ENCODE measurements at regions not wholly inside any gene's neighbourhood (a gene's known extent, or its start where the extent isn't known, plus 50 kb on each side); places are given as distances from the start of the nearest gene placed in this dataset.

DNA sequence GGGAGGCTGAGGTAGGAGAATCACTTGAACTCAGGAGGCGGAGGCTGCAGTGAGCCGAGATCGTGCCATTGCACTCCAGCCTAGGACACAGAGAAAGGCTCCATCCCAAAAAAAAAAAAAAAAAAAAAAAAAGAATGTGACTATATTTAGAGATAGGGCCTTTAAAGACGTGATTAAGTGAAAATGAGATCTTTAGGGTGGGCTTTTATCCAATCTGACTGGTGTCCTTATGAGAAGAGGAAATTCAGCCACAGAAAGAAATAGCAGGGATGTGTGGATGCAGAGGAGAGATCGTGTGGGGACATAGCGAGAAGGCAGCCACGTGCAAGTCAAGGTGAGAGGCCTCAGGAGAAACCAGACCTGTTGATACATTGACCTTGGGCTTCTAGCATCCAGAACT lies 69.9 kb upstream of the ACSL3 start:
- no peaks in the 10 kb centered on the region for H3K27me3 ChIP-seq (ENCODE audit: insufficient read depth, low read length)
- peak overlapping the region in 1 of 8 donors; percentile 47 for H3K4me3 Mint-ChIP-seq
- no peak for DNase-seq
- no peaks in the 10 kb centered on the region for H3K9me3 Mint-ChIP-seq
- H3K36me3 ChIP-seq (ENCODE audit: insufficient read depth, low read length) = no peaks in the 10 kb centered on the region
- H3K4me1 ChIP-seq (ENCODE audit: insufficient read depth, low read length) = peaks cover 14% of the 10 kb centered on the region
- intact Hi-C loops (cut with micrococcal nuclease) = no loop called here
- peak overlapping the region in 1 of 7 donors; percentile 5 for H3K27ac Mint-ChIP-seq
- no peaks in the 10 kb centered on the region for H3K27me3 Mint-ChIP-seq
- H3K36me3 Mint-ChIP-seq = no peaks in the 10 kb centered on the region
- H3K9me3 ChIP-seq (ENCODE audit: control insufficient read depth in 1 of 2, low read length in 2 of 2) = no peaks in the 10 kb centered on the region
- CTCF ChIA-PET (ENCODE audit: partially characterized antibody) = no interaction called here
- H3K27ac ChIP-seq (ENCODE audit: low read depth, low read length) = no peak overlapping the region
- POLR2A ChIA-PET (ENCODE audit: partially characterized antibody) = no interaction called here
- no peak overlapping the region for H3K4me3 ChIP-seq (ENCODE audit: low read length in 2 of 2)
- peaks cover 7 to 12% (median 11%) of the 10 kb centered on the region in 4 donors for H3K4me1 Mint-ChIP-seq

DNA sequence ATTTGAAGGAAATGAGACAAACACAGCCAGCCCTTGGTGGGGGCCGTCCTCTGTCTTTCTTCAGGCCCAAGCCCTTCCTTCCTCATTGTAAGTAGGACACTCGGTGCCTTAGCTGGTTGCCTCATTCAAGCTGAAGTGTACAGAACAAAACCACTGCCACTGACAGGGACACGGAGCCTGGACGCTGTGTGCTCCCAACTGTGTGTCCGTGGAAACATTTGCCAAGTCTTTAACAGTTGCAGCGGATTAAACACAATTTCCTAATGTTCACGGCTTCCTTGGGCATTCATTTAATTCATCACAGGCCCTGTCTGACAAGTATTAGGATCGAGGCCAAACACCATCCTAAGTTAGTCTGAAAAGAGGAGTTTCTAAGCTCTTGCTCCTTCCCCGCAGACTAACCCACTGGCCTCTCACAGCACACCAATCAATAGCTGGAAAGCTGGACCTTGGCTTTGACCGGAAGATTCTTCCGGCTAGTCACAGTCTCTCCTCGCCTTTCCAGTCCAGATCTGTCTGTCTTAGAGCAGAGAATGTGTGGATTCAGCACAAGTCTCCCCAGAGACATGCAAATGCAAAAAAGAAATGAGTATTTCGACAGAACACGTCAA lies 68.7 kb upstream of the ACSL3 start:
- CTCF ChIA-PET (ENCODE audit: partially characterized antibody) = no interaction called here
- H3K27ac ChIP-seq (ENCODE audit: low read depth, low read length) = no peak overlapping the region
- intact Hi-C loops (cut with micrococcal nuclease) = no loop called here

DNA sequence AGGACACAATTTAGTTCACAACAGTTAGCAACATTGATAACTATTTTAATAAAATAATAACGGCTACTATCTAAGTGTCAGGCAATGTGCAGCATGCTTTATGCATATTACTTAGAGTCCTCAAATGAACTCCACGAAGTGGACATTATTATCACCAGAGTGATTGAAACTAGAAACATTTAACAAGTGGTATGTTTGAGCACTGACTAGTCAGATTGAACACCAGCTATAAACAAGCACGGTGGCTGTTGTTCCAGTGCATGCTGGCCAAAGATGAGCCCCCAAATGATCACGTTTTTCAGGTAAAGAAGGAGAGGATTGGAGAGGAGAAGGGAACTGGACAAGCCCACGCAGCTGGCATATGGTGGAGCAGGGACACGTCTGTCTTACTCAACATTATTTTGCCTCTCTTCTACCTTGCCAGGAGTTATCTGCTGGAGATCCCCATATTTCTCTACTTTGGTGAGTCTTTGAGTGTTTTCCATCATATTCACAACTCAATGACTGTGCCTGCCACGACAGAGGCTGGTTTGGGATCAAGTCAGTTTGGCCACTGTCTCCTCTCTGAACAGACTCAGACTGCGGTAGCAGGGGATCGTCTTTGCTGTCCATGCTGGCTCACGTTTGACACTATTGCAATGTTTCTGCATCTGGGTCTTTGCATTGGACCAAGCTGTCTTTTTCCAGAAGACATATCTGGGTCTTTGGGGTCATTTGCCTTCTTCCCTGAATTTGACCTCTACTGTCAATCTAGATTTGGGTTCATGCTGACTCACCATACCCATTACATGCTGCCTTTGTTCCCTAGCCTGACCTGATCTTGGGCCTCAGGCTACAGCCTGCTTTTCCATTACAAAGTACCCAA lies 66.0 kb upstream of the ACSL3 start:
- Histone ChIP-seq H3K36me3 (ENCODE audit: insufficient read depth, low read length) (no peaks in the 10 kb centered on the region), H3K27me3 (ENCODE audit: insufficient read depth, low read length) (no peaks in the 10 kb centered on the region), H3K4me1 (ENCODE audit: insufficient read depth, low read length) (peaks cover 4% of the 10 kb centered on the region), H3K27ac (ENCODE audit: low read depth, low read length) (no peak overlapping the region), H3K4me3 (ENCODE audit: low read length in 2 of 2) (no peak overlapping the region), H3K9me3 (ENCODE audit: control insufficient read depth in 1 of 2, low read length in 2 of 2) (no peaks in the 10 kb centered on the region)
- no peak for DNase-seq
- no peak overlapping the region for H3K27ac Mint-ChIP-seq
- H3K36me3 Mint-ChIP-seq = no peaks in the 10 kb centered on the region
- ChIA-PET POLR2A (ENCODE audit: partially characterized antibody) (no interaction called here), CTCF (ENCODE audit: partially characterized antibody) (interaction anchor here (1.7 kb wide), 1 partner anchor 7 kb away, joined by 5 read pairs; no protein-coding TSS in a partner anchor)
- intact Hi-C loops (cut with micrococcal nuclease) = loop anchor here (5.0 kb wide), 1 partner anchor 107 kb away; no protein-coding TSS in a partner anchor
- no peaks in the 10 kb centered on the region for H3K9me3 Mint-ChIP-seq
- no peaks in the 10 kb centered on the region for H3K27me3 Mint-ChIP-seq
- no peak overlapping the region for H3K4me3 Mint-ChIP-seq
- peaks cover 1 to 2% (median 1%) of the 10 kb centered on the region in 4 donors for H3K4me1 Mint-ChIP-seq

More for the DNA sequence above, 68.7 kb upstream of the ACSL3 start:
- POLR2A ChIA-PET (ENCODE audit: partially characterized antibody) = no interaction called here
- no peaks in the 10 kb centered on the region for H3K27me3 Mint-ChIP-seq
- H3K36me3 Mint-ChIP-seq = no peaks in the 10 kb centered on the region
- no peaks in the 10 kb centered on the region for H3K9me3 Mint-ChIP-seq
- no peak overlapping the region for H3K4me3 Mint-ChIP-seq
- Histone ChIP-seq H3K4me1 (ENCODE audit: insufficient read depth, low read length) (peaks cover 14% of the 10 kb centered on the region), H3K27me3 (ENCODE audit: insufficient read depth, low read length) (no peaks in the 10 kb centered on the region), H3K4me3 (ENCODE audit: low read length in 2 of 2) (no peak overlapping the region), H3K36me3 (ENCODE audit: insufficient read depth, low read length) (no peaks in the 10 kb centered on the region), H3K9me3 (ENCODE audit: control insufficient read depth in 1 of 2, low read length in 2 of 2) (no peaks in the 10 kb centered on the region)
- DNase-seq = no peak
- H3K4me1 Mint-ChIP-seq = peaks cover 7 to 12% (median 11%) of the 10 kb centered on the region in 4 donors
- H3K27ac Mint-ChIP-seq = no peak overlapping the region

DNA sequence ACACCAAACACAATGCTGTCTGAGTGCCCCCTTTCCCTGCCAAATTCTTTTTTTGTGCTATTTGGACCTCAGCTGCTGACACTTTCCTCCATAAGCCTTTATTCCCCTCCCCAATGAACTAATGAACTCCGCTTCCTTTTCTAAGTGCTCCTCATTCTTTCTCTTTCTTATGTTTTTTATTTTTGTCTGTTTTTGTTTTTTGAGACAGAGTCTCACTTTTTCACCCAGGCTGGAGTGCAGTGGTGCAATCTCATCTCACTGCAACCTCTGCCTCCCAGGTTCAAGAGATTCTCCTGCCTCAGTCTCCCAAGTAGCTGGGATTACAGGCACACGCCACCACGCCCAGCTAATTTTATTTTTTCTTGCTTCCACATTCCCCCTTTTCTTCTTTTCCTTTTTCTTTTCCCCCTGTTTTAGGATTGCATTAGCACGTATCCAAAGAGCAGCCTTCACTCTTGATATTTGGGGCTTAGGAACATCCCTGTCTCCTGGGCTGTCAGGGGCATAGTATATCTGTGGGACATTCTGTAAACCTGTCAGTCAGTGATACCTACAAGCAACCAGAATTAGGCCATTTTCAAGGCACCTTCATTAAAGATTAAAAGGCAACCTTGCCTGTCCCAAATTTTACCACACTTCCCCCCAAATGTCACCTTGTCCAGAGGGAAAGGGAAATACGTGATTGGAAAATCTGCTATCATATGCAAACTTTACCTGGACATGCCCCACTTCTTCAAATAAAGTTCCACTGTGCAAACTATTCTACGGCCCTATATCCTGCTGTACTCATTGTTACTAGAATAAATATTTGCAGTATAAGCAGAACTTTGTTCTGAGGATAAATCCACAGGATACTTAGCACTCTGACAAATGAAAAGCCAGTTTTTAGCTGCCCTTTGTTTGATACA lies 65.1 kb upstream of the ACSL3 start:
- Mint-ChIP-seq H3K27me3 (no peaks in the 10 kb centered on the region), H3K9me3 (no peaks in the 10 kb centered on the region), H3K36me3 (no peaks in the 10 kb centered on the region), H3K4me1 (no peaks in the 10 kb centered on the region), H3K27ac (no peak overlapping the region), H3K4me3 (no peak overlapping the region)
- Histone ChIP-seq H3K36me3 (ENCODE audit: insufficient read depth, low read length) (no peaks in the 10 kb centered on the region), H3K27me3 (ENCODE audit: insufficient read depth, low read length) (no peaks in the 10 kb centered on the region), H3K4me3 (ENCODE audit: low read length in 2 of 2) (no peak overlapping the region), H3K9me3 (ENCODE audit: control insufficient read depth in 1 of 2, low read length in 2 of 2) (no peaks in the 10 kb centered on the region), H3K4me1 (ENCODE audit: insufficient read depth, low read length) (no peaks in the 10 kb centered on the region), H3K27ac (ENCODE audit: low read depth, low read length) (no peak overlapping the region)
- DNase-seq = no peak
- ChIA-PET CTCF (ENCODE audit: partially characterized antibody) (interaction anchor here (1.7 kb wide), 1 partner anchor 8 kb away, joined by 5 read pairs; no protein-coding TSS in a partner anchor), POLR2A (ENCODE audit: partially characterized antibody) (no interaction called here)
- intact Hi-C loops (cut with micrococcal nuclease) = loop anchor here (5.0 kb wide), 1 partner anchor 107 kb away; no protein-coding TSS in a partner anchor

DNA sequence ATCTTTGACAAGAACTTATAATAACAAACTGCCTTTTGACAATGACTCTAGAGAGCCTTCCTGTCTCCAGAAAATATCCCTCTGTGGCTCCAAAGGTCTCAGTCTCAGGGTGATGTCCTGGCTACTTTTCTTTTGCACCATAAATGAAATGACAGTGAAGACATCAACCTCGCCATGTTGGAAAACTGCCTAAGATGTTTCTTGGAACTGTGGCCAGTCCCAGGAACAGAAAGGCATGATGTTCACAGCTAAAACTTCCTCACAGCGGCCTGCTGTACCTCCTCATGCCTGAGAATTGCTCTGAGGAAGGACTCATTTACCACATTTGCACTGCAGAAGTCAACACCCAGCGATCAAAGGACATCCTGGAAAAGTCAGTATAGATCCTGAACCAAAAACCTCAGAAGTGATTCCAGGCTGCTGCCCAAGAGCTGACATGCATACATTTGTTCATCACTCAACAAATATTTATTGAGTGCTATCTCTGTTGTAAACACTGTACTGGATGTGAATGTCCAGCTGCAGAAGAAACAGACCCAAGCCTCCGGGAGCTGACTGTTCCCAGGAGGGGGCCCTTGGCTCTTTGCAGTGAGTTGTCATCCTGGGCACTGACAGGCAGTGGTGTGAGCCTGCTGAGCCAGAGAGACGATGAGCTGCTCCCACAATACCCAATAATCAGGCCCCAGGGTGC lies 64.3 kb upstream of the ACSL3 start:
- CTCF ChIA-PET (ENCODE audit: partially characterized antibody) = interaction anchor here (0.7 to 1.7 kb wide), 6 partner anchors 9 to 105 kb away, joined by 3 to 5 read pairs (median 4); no protein-coding TSS in a partner anchor
- Mint-ChIP-seq H3K9me3 (no peaks in the 10 kb centered on the region), H3K4me3 (no peak overlapping the region), H3K4me1 (no peaks in the 10 kb centered on the region), H3K36me3 (no peaks in the 10 kb centered on the region), H3K27me3 (no peaks in the 10 kb centered on the region), H3K27ac (no peak overlapping the region)
- no peaks in the 10 kb centered on the region for H3K4me1 ChIP-seq (ENCODE audit: insufficient read depth, low read length)
- no peaks in the 10 kb centered on the region for H3K9me3 ChIP-seq (ENCODE audit: control insufficient read depth in 1 of 2, low read length in 2 of 2)
- H3K27me3 ChIP-seq (ENCODE audit: insufficient read depth, low read length) = no peaks in the 10 kb centered on the region
- POLR2A ChIA-PET (ENCODE audit: partially characterized antibody) = no interaction called here
- H3K4me3 ChIP-seq (ENCODE audit: low read length in 2 of 2) = no peak overlapping the region
- intact Hi-C loops (cut with micrococcal nuclease) = loop anchor here (1.0 to 5.0 kb wide), 2 partner anchors 106 to 143 kb away; no protein-coding TSS in a partner anchor
- DNase-seq = no peak
- no peak overlapping the region for H3K27ac ChIP-seq (ENCODE audit: low read depth, low read length)
- no peaks in the 10 kb centered on the region for H3K36me3 ChIP-seq (ENCODE audit: insufficient read depth, low read length)

DNA sequence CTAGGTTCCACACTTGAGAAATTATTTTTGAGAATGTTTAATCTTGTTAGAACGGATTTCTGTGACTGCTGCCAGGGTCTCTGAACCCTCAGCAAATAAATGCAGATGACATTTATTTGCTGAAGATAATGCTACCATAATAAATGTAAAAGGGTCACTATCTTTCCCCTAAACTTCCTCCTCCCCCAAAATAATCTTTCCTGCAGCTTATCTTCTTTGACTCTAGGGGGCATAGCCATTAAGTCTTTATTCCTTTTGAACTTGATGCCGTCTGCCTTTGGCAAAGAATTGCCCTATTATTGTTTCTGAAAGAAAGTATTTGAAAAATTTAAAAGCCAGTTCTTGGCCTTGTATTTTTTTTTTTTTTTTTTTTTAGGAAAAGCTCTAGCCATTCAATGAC lies 63.6 kb upstream of the ACSL3 start:
- POLR2A ChIA-PET (ENCODE audit: partially characterized antibody) = no interaction called here
- Mint-ChIP-seq H3K36me3 (no peaks in the 10 kb centered on the region), H3K4me1 (no peaks in the 10 kb centered on the region), H3K27me3 (peaks cover 0 to 3% of the 10 kb centered on the region in 2 donors), H3K4me3 (no peak overlapping the region), H3K27ac (no peak overlapping the region), H3K9me3 (no peaks in the 10 kb centered on the region)
- no peak for DNase-seq
- Histone ChIP-seq H3K27ac (ENCODE audit: low read depth, low read length) (no peak overlapping the region), H3K27me3 (ENCODE audit: insufficient read depth, low read length) (no peaks in the 10 kb centered on the region), H3K9me3 (ENCODE audit: control insufficient read depth in 1 of 2, low read length in 2 of 2) (no peaks in the 10 kb centered on the region), H3K4me3 (ENCODE audit: low read length in 2 of 2) (no peak overlapping the region), H3K4me1 (ENCODE audit: insufficient read depth, low read length) (no peaks in the 10 kb centered on the region), H3K36me3 (ENCODE audit: insufficient read depth, low read length) (no peaks in the 10 kb centered on the region)
- CTCF ChIA-PET (ENCODE audit: partially characterized antibody) = interaction anchor here (0.6 to 1.6 kb wide), 8 partner anchors 10 to 105 kb away, joined by 3 to 6 read pairs (median 4); no protein-coding TSS in a partner anchor
- intact Hi-C loops (cut with micrococcal nuclease) = loop anchor here (1.0 to 5.0 kb wide), 2 partner anchors 105 to 142 kb away; no protein-coding TSS in a partner anchor
